IPS-20b (cell line): ENCODE measurements at regions not wholly inside any gene's neighbourhood (a gene's known extent, or its start where the extent isn't known, plus 50 kb on each side); places are given as distances from the start of the nearest gene placed in this dataset.

Experiments
- H3K27ac ChIP-seq: one replicate; pipeline ENCODE4 v1.5.1; 2013; ENCODE audit warnings: low read length
- H3K27me3 ChIP-seq: 2 replicates; pipeline ENCODE4 v1.6.1; 2013; ENCODE audit warnings: mild to moderate bottlenecking, low read length, inconsistent platforms; ENCODE audit not compliant: insufficient read depth
- H3K36me3 ChIP-seq: 2 replicates; pipeline ENCODE4 v1.6.1; 2013; ENCODE audit warnings: low read depth, mild to moderate bottlenecking, inconsistent platforms, low read length, moderate library complexity; ENCODE audit not compliant: insufficient read depth
- H3K4me1 ChIP-seq: 2 replicates; pipeline ENCODE4 v1.6.1; 2013; ENCODE audit warnings: mild to moderate bottlenecking, control low read depth, inconsistent platforms, low read length, moderate library complexity; ENCODE audit not compliant: insufficient read depth
- H3K4me3 ChIP-seq: 2 replicates; pipeline ENCODE4 v1.5.1; 2013; ENCODE audit warnings: mild to moderate bottlenecking, low read length, inconsistent platforms
- H3K9ac ChIP-seq: 2 replicates; pipeline ENCODE4 v1.6.1; 2013; ENCODE audit warnings: low read depth, mild to moderate bottlenecking, inconsistent platforms, low read length, moderate library complexity
- H3K9me3 ChIP-seq: 2 replicates; pipeline ENCODE4 v1.6.1; 2013; ENCODE audit warnings: mild to moderate bottlenecking, low read depth, low read length, inconsistent platforms; ENCODE audit not compliant: insufficient read depth

DNA sequence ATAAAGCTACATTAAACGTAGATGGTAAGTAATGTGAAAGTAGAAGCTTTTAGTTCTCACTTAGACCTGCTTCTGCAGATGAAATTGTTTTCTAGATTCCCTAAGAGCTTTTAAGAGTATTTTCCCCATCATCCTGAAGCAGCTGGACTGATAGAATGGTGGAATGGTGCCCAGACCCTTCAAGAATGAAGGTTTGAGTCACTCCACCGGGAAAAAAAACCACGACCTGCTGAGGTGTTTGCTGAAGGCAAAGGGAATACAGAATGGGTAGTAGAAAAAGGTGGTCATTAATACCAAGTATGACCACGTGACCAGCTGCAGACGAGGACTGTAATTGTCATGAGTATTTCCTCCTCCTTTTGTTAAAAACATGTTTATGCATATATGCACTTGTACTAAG lies 79.2 kb upstream of the PTPRZ1 start:
- H3K4me1 ChIP-seq: peaks cover 28% of the 10 kb centered on the region
- no peak overlapping the region for H3K27ac ChIP-seq
- no peak overlapping the region for H3K4me3 ChIP-seq
- no peaks in the 10 kb centered on the region for H3K36me3 ChIP-seq
- H3K27me3 ChIP-seq: no peaks in the 10 kb centered on the region
- H3K9me3 ChIP-seq: no peaks in the 10 kb centered on the region
- H3K9ac ChIP-seq: no peak overlapping the region

DNA sequence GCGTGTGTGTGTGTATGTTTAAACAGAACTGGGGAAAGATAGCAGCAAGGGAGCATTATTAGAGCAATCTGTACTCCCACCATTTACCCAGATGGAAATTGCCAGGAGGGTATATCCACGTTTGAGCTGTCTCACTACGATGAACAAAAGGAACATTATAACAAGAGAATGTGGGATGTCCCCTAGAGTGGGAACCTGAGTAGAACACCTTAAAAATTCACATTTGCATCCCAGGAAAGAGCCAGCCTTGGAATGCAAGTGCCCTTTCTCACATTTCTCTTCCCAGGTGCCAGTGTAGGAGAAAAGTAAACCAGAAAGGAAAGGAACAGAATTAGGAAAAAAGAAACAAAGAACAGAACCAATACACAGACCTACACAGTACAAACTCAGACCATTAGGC lies 95.3 kb upstream of the PTPRZ1 start:
- Histone ChIP-seq H3K9me3 (no peaks in the 10 kb centered on the region), H3K4me1 (peaks cover 9% of the 10 kb centered on the region; the same call in 1 of the 2 replicates), H3K4me3 (no peak overlapping the region), H3K27me3 (no peaks in the 10 kb centered on the region), H3K9ac (no peak overlapping the region), H3K27ac (no peak overlapping the region), H3K36me3 (no peaks in the 10 kb centered on the region)

GRCh38 chr7:121774563-121774962 lies 98.4 kb upstream of the PTPRZ1 start:
- no peak overlapping the region for H3K9ac ChIP-seq
- no peaks in the 10 kb centered on the region for H3K36me3 ChIP-seq
- H3K27ac ChIP-seq: no peak overlapping the region
- peaks cover 8% of the 10 kb centered on the region; the same call in 1 of the 2 replicates for H3K4me1 ChIP-seq
- no peaks in the 10 kb centered on the region for H3K27me3 ChIP-seq
- no peaks in the 10 kb centered on the region for H3K9me3 ChIP-seq
- H3K4me3 ChIP-seq: no peak overlapping the region

DNA sequence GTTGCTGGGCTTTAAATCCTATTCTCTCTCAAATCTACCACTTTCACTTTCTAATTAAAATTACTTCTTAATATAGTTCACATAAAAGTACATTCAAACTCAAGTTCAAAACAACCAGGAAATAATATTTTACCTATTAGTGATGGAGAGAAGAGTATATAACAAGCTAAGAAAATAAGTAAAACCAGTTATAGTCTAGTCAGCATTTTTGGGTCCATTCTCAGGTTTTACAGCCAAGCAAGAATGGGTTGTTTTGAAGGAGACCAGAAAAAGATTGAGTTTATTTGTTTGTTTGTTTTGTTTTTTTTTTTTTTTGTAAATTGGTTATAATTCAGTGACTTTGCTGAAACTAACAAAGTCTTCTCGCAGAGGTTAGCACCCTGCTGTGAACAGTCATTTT lies 106.3 kb upstream of the PTPRZ1 start:
- Histone ChIP-seq H3K4me1 (0 out of 2 replicates have a peak, but pooled peaks cover 2% of the 10 kb centered on the region), H3K9ac (no peak overlapping the region), H3K27ac (no peak overlapping the region), H3K9me3 (no peaks in the 10 kb centered on the region), H3K4me3 (no peak overlapping the region), H3K36me3 (no peaks in the 10 kb centered on the region), H3K27me3 (no peaks in the 10 kb centered on the region)

DNA sequence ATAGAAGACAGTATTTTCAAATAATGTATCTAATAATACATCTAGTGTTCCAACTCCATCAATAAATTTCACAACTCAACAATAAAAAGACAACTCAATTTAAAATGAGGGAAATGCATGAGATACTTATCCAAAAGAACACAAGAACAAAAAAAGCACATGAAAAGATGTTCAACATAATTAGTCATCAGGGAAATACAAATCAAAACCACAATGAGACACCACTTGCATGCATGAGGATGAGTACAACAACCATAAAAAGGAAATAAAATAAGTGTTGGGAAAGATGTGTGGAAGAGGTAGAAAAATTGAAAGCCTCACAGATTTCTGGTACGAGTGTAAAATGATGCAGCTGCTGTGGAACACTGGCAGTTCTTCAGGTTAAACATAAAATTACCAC lies 111.6 kb upstream of the PTPRZ1 start:
- Histone ChIP-seq H3K36me3 (no peaks in the 10 kb centered on the region), H3K9me3 (no peaks in the 10 kb centered on the region), H3K9ac (no peak overlapping the region), H3K27me3 (no peaks in the 10 kb centered on the region), H3K4me3 (no peak overlapping the region), H3K4me1 (no peaks in the 10 kb centered on the region), H3K27ac (no peak overlapping the region)

- Histone ChIP-seq H3K9ac (no peak overlapping the region), H3K9me3 (no peaks in the 10 kb centered on the region), H3K27me3 (no peaks in the 10 kb centered on the region), H3K4me3 (no peak overlapping the region), H3K27ac (no peak overlapping the region), H3K4me1 (no peaks in the 10 kb centered on the region), H3K36me3 (no peaks in the 10 kb centered on the region)
These were observed 117.0 kb upstream of the PTPRZ1 start for GRCh38 chr7:121755818-121756552.

- Histone ChIP-seq H3K27me3 (no peaks in the 10 kb centered on the region), H3K36me3 (no peaks in the 10 kb centered on the region), H3K4me3 (no peak overlapping the region), H3K9me3 (no peaks in the 10 kb centered on the region), H3K4me1 (no peaks in the 10 kb centered on the region), H3K9ac (no peak overlapping the region), H3K27ac (no peak overlapping the region)
These were observed 117.7 kb upstream of the PTPRZ1 start for GRCh38 chr7:121755286-121755685.

DNA sequence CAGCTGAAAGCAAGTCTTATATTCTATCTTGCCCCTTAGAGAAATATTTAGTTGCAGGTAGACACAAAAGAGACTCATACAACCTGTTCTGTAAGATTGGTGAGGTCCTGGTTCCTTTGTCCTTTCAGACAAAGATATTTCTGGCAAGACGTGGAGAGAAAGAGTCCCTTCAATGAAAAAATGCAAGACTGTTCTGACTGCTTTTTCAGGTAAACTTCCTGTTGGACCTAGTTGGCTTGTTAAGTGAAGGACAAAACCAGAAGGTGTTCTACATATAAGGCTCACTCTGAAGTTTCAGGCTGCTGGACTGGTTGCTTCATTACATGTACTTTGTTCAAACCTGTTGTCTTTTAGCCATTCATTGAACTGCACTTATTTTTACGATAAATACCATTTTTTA lies 119.0 kb upstream of the PTPRZ1 start:
- H3K9me3 ChIP-seq: no peaks in the 10 kb centered on the region
- no peak overlapping the region for H3K4me3 ChIP-seq
- no peaks in the 10 kb centered on the region for H3K27me3 ChIP-seq
- no peak overlapping the region for H3K27ac ChIP-seq
- H3K9ac ChIP-seq: no peak overlapping the region
- H3K4me1 ChIP-seq: no peaks in the 10 kb centered on the region
- H3K36me3 ChIP-seq: no peaks in the 10 kb centered on the region

DNA sequence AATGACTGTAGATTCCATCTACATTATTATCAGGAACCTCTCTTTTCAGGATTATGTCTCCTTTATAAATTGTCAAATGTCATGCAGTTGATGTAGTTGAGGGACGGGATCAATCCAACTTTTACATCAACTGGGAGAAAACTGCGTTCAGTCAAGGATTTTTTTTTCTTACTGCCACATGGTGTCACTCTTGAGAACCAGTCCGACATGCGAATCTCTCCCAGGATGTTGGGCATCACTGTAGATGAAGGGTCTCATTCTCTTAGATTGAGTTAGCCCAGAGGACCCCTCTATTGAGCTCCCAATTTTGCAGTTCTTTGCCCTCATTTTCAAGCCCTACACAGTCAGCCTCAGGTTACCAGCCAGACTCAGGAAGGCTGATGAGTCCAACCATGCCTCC lies 120.3 kb upstream of the PTPRZ1 start:
- no peaks in the 10 kb centered on the region for H3K9me3 ChIP-seq
- H3K27me3 ChIP-seq: no peaks in the 10 kb centered on the region
- no peak overlapping the region for H3K4me3 ChIP-seq
- H3K9ac ChIP-seq: no peak overlapping the region
- no peak overlapping the region for H3K27ac ChIP-seq
- H3K4me1 ChIP-seq: no peaks in the 10 kb centered on the region; the same call in 1 of the 2 replicates
- H3K36me3 ChIP-seq: no peaks in the 10 kb centered on the region

DNA sequence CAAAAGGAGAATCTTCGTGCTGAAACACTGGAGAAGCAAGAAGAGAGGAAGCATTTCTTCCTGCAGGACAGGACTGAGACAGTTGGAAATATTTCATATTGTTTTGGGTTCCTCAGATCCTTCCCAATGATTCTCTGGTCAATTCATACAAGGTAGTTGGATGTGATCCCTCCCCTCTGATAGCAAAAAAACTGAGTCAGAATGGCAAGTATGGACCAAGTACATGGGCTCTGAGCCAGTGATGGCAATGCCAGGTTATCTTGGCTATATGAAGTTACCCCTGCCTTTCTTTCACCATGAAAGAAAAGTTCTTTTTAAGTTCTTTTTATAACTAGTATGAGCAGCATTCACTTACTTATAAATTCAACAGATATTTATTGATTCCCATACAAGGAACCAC lies 124.4 kb upstream of the PTPRZ1 start:
- H3K27me3 ChIP-seq: no peaks in the 10 kb centered on the region
- H3K4me3 ChIP-seq: no peak overlapping the region

GRCh38 chr7:121745856-121746255 lies 127.1 kb upstream of the PTPRZ1 start:
- H3K4me1 ChIP-seq: no peaks in the 10 kb centered on the region; the same call in 1 of the 2 replicates
- H3K4me3 ChIP-seq: no peak overlapping the region
- H3K27me3 ChIP-seq: no peaks in the 10 kb centered on the region
- H3K9ac ChIP-seq: no peak overlapping the region
- H3K27ac ChIP-seq: no peak overlapping the region
- H3K36me3 ChIP-seq: no peaks in the 10 kb centered on the region
- H3K9me3 ChIP-seq: no peaks in the 10 kb centered on the region

More for the DNA sequence above, 124.4 kb upstream of the PTPRZ1 start:
- no peaks in the 10 kb centered on the region for H3K9me3 ChIP-seq
- H3K9ac ChIP-seq: no peak overlapping the region
- no peaks in the 10 kb centered on the region for H3K36me3 ChIP-seq
- no peak overlapping the region for H3K27ac ChIP-seq
- H3K4me1 ChIP-seq: no peaks in the 10 kb centered on the region; the same call in 1 of the 2 replicates

- Histone ChIP-seq H3K36me3 (no peaks in the 10 kb centered on the region), H3K4me3 (no peak overlapping the region), H3K9me3 (no peaks in the 10 kb centered on the region), H3K9ac (no peak overlapping the region), H3K4me1 (no peaks in the 10 kb centered on the region; the same call in 1 of the 2 replicates), H3K27ac (no peak overlapping the region), H3K27me3 (no peaks in the 10 kb centered on the region)
These were observed 128.1 kb upstream of the PTPRZ1 start for GRCh38 chr7:121744877-121745276.
